AG08395 (cell line): ENCODE measurements at regions not wholly inside any gene's neighbourhood (a gene's known extent, or its start where the extent isn't known, plus 50 kb on each side); places are given as distances from the start of the nearest gene placed in this dataset.

ENCODE experiments used
- DNase-seq: peaks from one replicate; pipeline ENCODE4 v3.0.0; 2012; ENCODE audit warnings: mixed read lengths, low spot score

DNA sequence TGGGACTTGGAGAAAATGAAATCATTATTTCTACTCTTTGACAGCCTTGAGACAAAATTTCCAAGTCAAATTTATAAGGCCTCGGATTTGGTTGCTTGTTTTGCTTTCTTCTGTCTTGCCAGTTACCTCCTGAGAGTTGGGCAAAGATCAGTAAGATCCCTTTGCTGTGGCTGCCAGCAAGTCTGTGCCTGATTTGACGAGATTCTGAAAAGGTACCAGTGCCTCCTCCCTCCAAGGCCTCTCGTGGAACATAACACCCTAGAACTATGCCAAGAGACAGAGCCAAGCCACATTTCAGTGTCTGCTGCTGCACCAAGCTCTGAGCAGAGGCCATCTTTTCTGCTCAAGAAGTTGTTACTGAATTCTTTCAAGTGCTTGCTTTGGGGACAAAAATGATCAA, 61.0 kb downstream of the GTPBP8 start:
- peak; percentile 24 for DNase-seq

GRCh38 chr3:113053169-113053568, 62.4 kb downstream of the GTPBP8 start:
- no peak for DNase-seq

DNA sequence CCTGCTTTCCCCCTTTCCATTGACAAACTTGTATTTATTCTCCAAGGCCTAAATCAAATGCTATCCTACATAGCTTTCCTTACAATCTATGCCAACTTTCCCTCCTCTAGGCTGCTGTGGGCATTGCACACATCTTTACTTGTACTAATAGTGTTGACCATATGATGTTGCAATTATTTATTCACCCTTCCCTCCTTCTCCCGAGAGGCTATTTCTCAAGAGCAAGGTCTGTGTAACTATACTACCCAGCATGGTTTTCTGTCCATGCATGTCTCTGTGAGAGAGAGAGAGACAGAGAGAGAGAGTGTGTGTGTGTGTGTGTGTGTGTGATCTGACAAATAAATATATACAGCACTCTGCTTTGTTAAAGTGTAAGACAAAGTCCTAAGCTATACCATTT, 63.8 kb downstream of the GTPBP8 start:
- DNase-seq: peak; percentile 47

DNA sequence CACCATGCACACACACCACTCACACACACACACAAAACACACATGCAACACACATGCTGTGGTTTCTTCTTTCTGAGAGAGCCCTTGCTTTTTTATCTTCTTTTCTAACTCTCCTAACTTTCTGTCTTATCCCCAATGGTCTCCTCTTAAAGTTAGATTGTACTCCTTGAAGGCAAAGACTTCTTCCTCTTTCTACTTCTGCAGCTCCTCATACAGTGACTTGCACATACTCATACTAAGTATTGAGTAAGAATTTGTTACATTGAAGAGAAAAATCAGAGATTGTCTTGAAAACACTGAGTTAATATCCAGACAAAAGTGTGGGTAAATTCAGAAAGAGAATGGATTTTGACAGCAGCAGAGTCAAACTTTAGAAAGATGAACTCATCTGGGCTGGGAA, 64.4 kb downstream of the GTPBP8 start:
- no peak for DNase-seq

- no peak for DNase-seq
Measured at GRCh38 chr3:113055961-113056360, 65.2 kb downstream of the GTPBP8 start.

DNA sequence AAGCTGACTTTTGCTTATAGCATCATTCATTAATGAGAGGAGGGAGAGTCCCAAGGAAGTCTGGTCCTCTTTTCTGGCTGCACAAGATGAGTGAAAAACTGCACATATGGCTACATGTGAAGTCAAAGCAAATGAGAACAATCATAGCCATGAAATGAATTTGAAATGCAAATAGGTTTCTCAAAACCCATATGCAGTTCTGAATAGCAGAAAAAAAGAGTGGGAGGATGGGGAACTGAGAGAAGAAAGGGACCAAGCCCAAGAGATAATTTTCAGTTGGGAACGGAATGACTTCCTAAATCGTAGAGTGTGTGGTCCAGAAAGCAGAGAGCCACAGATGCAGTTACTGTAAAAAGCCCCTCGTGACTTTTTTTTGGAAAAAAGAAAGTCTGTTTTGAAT, 66.3 kb downstream of the GTPBP8 start:
- no peak for DNase-seq

- no peak for DNase-seq
Measured at GRCh38 chr3:113058188-113058587, 67.4 kb downstream of the GTPBP8 start.

DNA sequence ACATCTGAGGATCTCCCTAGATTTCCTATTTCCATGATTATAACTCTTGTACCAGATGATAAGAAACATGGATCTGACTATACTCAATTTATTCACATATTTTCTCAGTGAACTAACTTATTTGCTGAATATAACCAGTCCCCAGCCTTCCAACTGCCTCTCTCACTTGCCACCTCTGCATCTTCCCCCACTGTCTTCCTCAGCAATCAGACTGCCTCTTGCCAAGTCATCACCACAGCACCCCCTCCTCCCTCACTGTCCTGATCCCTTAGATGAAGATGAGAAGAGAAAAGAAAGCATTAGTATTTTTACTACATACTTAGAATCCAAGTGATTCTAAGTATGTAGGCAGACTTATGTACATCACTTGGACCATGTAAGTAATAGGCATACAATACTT, 71.9 kb downstream of the GTPBP8 start:
- no peak for DNase-seq

DNA sequence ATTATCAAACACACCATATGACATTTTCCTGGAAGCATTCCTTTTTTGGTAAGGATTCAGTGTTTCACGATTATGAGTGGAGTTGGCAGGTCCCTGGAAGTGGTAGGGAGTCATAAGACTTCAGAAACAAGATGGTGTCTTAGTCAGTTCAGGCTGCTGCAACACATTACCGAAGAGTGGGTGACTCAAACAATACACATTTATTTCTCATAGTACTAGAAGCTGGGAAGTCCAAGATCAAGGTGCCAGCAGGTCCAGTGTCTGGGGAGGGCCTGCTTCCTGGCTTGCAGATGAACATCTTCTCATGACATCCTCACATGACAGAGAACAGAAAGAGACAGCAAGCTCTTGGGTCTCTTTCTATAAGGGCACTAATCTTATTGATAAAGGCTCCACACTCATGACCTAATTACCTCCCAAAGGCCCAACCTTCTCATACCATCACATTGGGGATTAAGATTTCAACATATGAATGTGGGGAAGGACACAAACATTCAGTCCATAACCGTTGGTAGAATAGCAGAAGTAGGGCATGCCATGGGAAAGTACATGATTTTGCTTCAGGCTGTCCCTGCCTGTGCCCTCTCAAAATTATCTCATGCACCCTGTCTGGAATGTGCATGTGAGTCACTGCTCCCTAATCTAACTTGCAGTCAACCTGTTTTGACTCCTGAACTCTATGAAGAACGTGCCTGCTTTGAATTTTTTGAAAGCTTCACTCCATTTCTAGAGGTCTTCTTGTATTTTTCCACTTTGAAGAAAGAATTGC, 72.5 kb downstream of the GTPBP8 start:
- no peak for DNase-seq

GRCh38 chr3:113064183-113064582, 73.4 kb downstream of the GTPBP8 start:
- DNase-seq: no peak

- DNase-seq: no peak
Measured at GRCh38 chr3:113065336-113065735, 74.6 kb downstream of the GTPBP8 start.

GRCh38 chr3:113070072-113070640, 79.4 kb downstream of the GTPBP8 start:
- DNase-seq: peak; percentile 65

- peak; percentile 59 for DNase-seq
Measured at GRCh38 chr3:113070681-113071113, 79.9 kb downstream of the GTPBP8 start.

- DNase-seq: no peak
Measured at GRCh38 chr3:113075588-113075987, 84.8 kb downstream of the GTPBP8 start.

- no peak for DNase-seq
Measured at GRCh38 chr3:113079218-113079961, 88.6 kb downstream of the GTPBP8 start.

GRCh38 chr3:113084777-113085176, 94.0 kb downstream of the GTPBP8 start:
- peak; percentile 69 for DNase-seq

- no peak for DNase-seq
Measured at GRCh38 chr3:113086560-113087461, 96.0 kb downstream of the GTPBP8 start.

DNA sequence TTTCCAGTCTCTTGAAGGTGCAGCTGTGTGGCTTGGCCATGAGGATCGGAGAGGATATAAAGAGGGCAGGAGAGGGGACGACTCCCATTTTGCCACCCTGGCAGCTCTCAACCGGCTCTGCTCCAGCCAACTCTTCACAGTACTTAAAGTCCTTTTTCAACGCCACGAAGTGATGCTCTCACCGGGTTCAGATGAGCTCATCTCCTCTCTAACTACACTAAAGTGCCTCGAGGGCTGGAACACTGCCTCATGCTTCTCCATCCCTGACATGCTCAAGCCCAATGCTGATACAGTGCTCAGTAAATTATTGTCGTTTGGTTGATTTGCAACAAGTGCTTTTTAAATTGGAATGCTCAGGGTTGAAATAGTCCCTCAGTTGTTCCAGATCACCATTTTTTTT, 97.8 kb downstream of the GTPBP8 start:
- DNase-seq: no peak

- no peak for DNase-seq
Measured at GRCh38 chr3:113091417-113091816, 100.6 kb downstream of the GTPBP8 start.

DNA sequence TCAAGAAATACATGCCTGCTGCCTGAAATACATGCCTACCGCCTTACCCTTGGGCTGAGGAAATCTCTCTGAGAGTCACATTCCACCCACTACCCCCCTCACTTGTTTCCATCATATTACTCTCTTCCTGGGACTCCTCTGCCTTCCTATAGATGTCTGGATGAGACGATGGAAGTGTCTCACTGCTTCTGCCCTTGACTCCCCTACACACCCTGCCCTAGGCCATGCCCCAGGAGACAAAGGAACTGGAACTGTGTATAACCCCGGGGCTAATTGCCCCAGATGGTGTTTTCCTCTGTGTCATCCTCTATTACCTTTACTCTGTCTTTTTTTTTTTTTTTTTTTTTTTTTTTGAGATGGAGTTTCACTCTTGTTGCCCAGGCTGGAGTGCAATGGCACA, 102.0 kb downstream of the GTPBP8 start:
- DNase-seq: no peak

DNA sequence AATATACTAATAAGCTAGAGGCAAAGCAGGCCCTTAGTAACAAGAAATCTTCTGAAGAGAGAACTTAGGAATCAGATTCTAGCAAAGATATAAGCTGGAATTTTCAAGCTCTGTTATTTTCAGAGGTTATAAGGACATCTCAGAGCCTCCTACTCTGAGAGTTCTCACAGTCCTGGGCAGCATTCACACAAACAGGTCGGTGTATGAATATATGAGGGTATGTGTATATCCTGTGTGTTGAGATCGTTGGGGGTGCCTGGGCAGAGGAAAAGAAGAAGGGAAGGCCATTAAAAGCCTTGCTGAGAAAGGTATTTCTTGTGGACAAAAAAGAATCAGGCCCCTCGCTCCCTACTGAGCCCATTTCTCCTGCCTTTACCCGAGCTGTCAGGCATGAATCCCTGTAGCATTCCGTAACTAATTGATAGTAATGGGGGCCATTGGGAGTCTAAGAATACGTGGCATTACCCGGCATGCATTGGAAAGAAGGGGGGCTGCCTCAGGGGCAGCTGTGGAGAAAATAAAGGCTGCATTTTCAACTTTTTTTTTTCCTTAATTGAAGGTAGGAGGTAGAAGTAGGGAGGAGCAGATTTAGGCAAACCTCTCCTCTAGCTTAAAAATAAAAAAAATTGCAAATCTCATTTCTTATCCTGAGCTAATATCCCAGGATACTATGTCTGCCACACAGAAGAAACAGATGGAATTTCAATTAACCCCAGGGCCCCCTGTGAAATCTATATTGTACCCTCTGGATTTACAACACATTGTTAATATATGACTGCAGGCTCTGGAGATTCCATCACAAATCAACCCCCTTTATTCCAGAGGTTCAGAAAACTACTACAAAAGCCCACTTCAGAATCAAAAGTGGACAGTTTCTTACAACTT, 103.8 kb downstream of the GTPBP8 start:
- no peak for DNase-seq
